GM20000 (cell line): ENCODE measurements at regions not wholly inside any gene's neighbourhood (a gene's known extent, or its start where the extent isn't known, plus 50 kb on each side); places are given as distances from the start of the nearest gene placed in this dataset.

Experiments
- DNase-seq: peaks from one replicate; pipeline ENCODE4 v3.0.0; 2012; ENCODE audit warnings: low spot score
- TF ChIP-seq, protein P1 (sequence below): IDR thresholded peaks from 2 replicates; pipeline ENCODE4 v1.5.1; 2012; ENCODE audit warnings: mild to moderate bottlenecking, control low read depth; ENCODE audit errors: extremely low read depth, missing control alignments

- no peak for DNase-seq
- TF ChIP-seq, protein P1, sequence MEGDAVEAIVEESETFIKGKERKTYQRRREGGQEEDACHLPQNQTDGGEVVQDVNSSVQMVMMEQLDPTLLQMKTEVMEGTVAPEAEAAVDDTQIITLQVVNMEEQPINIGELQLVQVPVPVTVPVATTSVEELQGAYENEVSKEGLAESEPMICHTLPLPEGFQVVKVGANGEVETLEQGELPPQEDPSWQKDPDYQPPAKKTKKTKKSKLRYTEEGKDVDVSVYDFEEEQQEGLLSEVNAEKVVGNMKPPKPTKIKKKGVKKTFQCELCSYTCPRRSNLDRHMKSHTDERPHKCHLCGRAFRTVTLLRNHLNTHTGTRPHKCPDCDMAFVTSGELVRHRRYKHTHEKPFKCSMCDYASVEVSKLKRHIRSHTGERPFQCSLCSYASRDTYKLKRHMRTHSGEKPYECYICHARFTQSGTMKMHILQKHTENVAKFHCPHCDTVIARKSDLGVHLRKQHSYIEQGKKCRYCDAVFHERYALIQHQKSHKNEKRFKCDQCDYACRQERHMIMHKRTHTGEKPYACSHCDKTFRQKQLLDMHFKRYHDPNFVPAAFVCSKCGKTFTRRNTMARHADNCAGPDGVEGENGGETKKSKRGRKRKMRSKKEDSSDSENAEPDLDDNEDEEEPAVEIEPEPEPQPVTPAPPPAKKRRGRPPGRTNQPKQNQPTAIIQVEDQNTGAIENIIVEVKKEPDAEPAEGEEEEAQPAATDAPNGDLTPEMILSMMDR: no peak
These were observed 138.8 kb upstream of the ZBED5 start for GRCh38 chr11:10996678-10997077.

DNA sequence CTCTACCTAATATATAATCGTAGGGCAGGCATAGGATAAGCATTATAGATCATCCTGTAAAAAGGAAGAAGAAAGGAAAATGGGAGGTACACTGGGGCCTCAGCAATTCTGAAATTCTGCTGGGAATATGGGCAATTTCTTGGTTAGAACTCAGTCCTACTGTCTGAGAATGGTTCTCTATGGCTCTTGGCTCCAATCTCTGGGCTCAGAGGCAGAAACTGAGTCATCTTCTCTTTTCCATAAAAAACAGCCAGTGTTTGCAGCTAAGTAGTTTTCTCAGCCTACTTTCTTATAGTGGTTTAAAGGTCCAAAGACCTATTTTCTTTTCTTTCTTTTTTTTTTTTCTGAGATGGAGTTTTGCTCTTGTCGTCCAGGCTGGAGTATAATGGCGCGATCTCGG lies 135.8 kb upstream of the ZBED5 start:
- no peak for DNase-seq
- TF ChIP-seq, protein P1: no peak

- TF ChIP-seq, protein P1: no peak
- DNase-seq: no peak
These were observed 135.3 kb upstream of the ZBED5 start for GRCh38 chr11:10993186-10993585.

- TF ChIP-seq, protein P1: no peak
- no peak for DNase-seq
These were observed 133.5 kb upstream of the ZBED5 start for GRCh38 chr11:10991393-10991792.

GRCh38 chr11:10990637-10991193 lies 132.9 kb upstream of the ZBED5 start:
- no peak for DNase-seq
- TF ChIP-seq, protein P1: no peak

GRCh38 chr11:10990160-10990559 lies 132.3 kb upstream of the ZBED5 start:
- DNase-seq: no peak
- TF ChIP-seq, protein P1: no peak

DNA sequence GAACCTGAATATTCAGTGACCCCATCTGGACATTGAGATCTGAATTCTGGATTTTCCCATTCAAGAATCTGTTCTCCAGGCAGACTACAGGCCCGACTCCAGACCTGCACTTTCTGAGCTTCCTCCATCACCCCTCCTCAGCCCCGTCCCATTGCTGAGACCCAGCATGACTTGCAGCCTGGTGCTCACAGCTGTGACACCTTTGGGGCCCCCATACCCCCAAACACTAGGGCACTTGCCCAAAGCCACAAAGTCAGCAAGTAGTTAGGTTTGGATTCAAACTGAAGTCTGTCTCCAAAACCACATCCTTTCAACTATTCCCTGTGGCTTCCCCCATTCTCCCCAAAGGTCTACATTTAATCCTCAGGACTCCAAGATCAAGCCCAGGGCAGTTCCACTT lies 128.2 kb upstream of the ZBED5 start:
- TF ChIP-seq, protein P1: no peak
- no peak for DNase-seq
